ENCODE measurements at regions not wholly inside any gene's neighbourhood (a gene's known extent, or its start where the extent isn't known, plus 50 kb on each side); places are given as distances from the start of the nearest gene placed in this dataset.

- H3K36me3 Mint-ChIP-seq (ENCODE audit: unreplicated experiment), result no peaks in the 10 kb centered on the region
- H3K27ac Mint-ChIP-seq (ENCODE audit: unreplicated experiment), result no peak overlapping the region
- no peaks in the 10 kb centered on the region for H3K27me3 Mint-ChIP-seq (ENCODE audit: unreplicated experiment)
- peaks cover 16% of the 10 kb centered on the region for H3K9me3 Mint-ChIP-seq (ENCODE audit: unreplicated experiment)
- H3K4me1 Mint-ChIP-seq (ENCODE audit: unreplicated experiment), result no peaks in the 10 kb centered on the region
- no peak for TF ChIP-seq CTCF (IDR thresholded peaks at IDR 0.05)
- no peak for DNase-seq (ENCODE audit: extremely low spot score, unreplicated experiment)
- H3K4me3 Mint-ChIP-seq (ENCODE audit: unreplicated experiment), result no peak overlapping the region
These were observed 532.9 kb upstream of the ANO5 start for GRCh38 chr11:21659961-21660360.

GRCh38 chr11:21675049-21675616 is 517.8 kb upstream of the ANO5 start:
- H3K27me3 Mint-ChIP-seq (ENCODE audit: unreplicated experiment), result no peaks in the 10 kb centered on the region
- peaks cover 22% of the 10 kb centered on the region for H3K9me3 Mint-ChIP-seq (ENCODE audit: unreplicated experiment)
- H3K27ac Mint-ChIP-seq (ENCODE audit: unreplicated experiment), result no peak overlapping the region
- H3K4me1 Mint-ChIP-seq (ENCODE audit: unreplicated experiment), result no peaks in the 10 kb centered on the region
- no peak overlapping the region for H3K4me3 Mint-ChIP-seq (ENCODE audit: unreplicated experiment)
- no peak for DNase-seq (ENCODE audit: extremely low spot score, unreplicated experiment)
- no peak for TF ChIP-seq CTCF (IDR thresholded peaks at IDR 0.05)
- peaks cover 2% of the 10 kb centered on the region for H3K36me3 Mint-ChIP-seq (ENCODE audit: unreplicated experiment)

- Mint-ChIP-seq H3K4me1 (ENCODE audit: unreplicated experiment) (no peaks in the 10 kb centered on the region), H3K27ac (ENCODE audit: unreplicated experiment) (no peak overlapping the region), H3K9me3 (ENCODE audit: unreplicated experiment) (peaks cover 16% of the 10 kb centered on the region), H3K27me3 (ENCODE audit: unreplicated experiment) (no peaks in the 10 kb centered on the region), H3K36me3 (ENCODE audit: unreplicated experiment) (no peaks in the 10 kb centered on the region), H3K4me3 (ENCODE audit: unreplicated experiment) (no peak overlapping the region)
- DNase-seq (ENCODE audit: extremely low spot score, unreplicated experiment), result no peak
- no peak for TF ChIP-seq CTCF (IDR thresholded peaks at IDR 0.05)
These were observed 505.2 kb upstream of the ANO5 start for GRCh38 chr11:21687643-21688042.

- Mint-ChIP-seq H3K9me3 (ENCODE audit: unreplicated experiment) (no peaks in the 10 kb centered on the region), H3K4me3 (ENCODE audit: unreplicated experiment) (no peak overlapping the region), H3K27me3 (ENCODE audit: unreplicated experiment) (no peaks in the 10 kb centered on the region), H3K27ac (ENCODE audit: unreplicated experiment) (no peak overlapping the region), H3K4me1 (ENCODE audit: unreplicated experiment) (no peaks in the 10 kb centered on the region), H3K36me3 (ENCODE audit: unreplicated experiment) (no peaks in the 10 kb centered on the region)
- DNase-seq (ENCODE audit: extremely low spot score, unreplicated experiment), result no peak
- no peak for TF ChIP-seq CTCF (IDR thresholded peaks at IDR 0.05)
These were observed 488.3 kb upstream of the ANO5 start for GRCh38 chr11:21704539-21704938.

- no peak for TF ChIP-seq CTCF (IDR thresholded peaks at IDR 0.05)
- DNase-seq (ENCODE audit: extremely low spot score, unreplicated experiment), result no peak
- Mint-ChIP-seq H3K4me3 (ENCODE audit: unreplicated experiment) (no peak overlapping the region), H3K9me3 (ENCODE audit: unreplicated experiment) (no peaks in the 10 kb centered on the region), H3K36me3 (ENCODE audit: unreplicated experiment) (no peaks in the 10 kb centered on the region), H3K4me1 (ENCODE audit: unreplicated experiment) (no peaks in the 10 kb centered on the region), H3K27ac (ENCODE audit: unreplicated experiment) (no peak overlapping the region), H3K27me3 (ENCODE audit: unreplicated experiment) (no peaks in the 10 kb centered on the region)
These were observed 485.7 kb upstream of the ANO5 start for GRCh38 chr11:21707116-21707739.

Data from osteocyte (in vitro differentiated cells).